GM21619 (cell line): ENCODE measurements at regions not wholly inside any gene's neighbourhood (a gene's known extent, or its start where the extent isn't known, plus 50 kb on each side); places are given as distances from the start of the nearest gene placed in this dataset.

Experiments
- ATAC-seq: cut with Tn5 transposase; IDR thresholded peaks from one replicate; pipeline ENCODE4 v1.9.1; 2021; ENCODE audit not compliant: unreplicated experiment

DNA sequence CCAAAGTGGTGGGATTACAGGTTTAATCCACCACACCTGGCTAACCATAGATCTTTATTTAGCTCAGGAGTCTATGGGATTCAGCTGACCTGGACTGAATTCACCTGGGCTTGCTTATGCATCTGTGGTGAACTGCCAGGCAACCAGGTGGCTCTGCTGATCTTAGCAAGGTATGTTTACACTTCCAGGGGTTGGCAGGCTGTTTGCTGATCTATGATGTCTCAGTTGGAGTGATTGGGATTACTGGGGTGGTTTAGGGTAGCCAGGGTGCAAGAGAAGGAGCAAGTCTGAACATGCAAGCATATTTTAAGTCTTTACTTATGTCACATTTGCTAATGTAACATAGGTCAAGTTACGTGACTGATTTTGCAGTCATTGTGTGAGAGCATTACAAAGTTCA, 63.6 kb upstream of the JAK2 start:
- no peak for ATAC-seq

DNA sequence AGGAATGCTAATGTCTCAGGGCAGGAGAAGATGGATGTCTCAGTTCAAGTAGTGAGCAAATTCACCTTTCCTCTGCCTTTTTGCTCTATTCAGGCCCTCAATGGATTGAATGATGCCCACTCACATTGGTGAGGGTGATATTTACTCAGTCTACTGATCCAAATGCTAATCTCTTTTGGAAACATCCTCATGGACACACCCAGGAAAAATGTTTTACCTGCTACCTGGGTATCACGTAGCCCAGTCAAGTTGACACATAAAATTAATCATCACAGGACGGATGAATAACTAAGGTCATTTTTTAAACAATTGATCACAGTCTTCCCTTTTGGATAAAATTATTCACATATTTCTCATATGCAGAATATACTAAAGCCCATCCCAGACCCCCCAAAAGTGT, 63.0 kb upstream of the JAK2 start:
- ATAC-seq = no peak

DNA sequence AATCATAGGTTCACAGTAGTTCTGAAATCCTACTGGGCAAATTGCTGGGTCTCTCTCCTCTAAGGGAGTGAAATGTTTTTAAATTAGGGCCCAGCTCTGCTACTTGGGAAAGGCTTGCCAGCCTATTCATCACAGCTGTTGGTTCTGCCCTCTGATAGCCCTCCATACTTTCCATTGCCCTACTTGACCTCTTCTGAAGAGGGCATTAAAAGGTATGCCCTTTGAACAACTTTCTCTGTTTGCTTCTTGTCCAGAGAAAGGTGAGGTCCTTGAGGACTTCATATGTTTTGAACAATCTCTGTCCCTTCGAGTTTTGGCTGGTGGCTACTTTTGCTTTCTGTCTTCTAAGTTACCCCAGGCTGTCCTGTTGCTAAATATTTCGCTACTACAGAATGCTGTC, 62.3 kb upstream of the JAK2 start:
- ATAC-seq = no peak

DNA sequence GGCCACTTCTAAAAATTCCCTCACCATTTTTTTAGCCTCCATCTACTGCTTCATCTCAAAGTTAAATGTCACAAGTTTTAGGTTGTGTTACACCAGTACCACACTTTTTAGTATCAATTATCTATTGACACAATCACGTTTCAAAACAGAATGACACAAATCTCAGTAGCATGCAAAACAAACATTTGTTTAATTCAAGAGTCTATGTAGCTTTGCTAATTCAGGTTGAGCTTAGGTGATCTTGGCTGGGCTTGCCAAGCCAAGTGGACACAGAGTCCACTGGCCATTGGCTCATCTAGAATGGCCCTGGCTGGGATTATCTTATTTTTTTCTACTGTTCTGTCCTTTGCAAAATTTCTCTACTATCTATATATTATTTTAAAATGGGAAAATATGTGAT, 61.9 kb upstream of the JAK2 start:
- ATAC-seq = no peak

DNA sequence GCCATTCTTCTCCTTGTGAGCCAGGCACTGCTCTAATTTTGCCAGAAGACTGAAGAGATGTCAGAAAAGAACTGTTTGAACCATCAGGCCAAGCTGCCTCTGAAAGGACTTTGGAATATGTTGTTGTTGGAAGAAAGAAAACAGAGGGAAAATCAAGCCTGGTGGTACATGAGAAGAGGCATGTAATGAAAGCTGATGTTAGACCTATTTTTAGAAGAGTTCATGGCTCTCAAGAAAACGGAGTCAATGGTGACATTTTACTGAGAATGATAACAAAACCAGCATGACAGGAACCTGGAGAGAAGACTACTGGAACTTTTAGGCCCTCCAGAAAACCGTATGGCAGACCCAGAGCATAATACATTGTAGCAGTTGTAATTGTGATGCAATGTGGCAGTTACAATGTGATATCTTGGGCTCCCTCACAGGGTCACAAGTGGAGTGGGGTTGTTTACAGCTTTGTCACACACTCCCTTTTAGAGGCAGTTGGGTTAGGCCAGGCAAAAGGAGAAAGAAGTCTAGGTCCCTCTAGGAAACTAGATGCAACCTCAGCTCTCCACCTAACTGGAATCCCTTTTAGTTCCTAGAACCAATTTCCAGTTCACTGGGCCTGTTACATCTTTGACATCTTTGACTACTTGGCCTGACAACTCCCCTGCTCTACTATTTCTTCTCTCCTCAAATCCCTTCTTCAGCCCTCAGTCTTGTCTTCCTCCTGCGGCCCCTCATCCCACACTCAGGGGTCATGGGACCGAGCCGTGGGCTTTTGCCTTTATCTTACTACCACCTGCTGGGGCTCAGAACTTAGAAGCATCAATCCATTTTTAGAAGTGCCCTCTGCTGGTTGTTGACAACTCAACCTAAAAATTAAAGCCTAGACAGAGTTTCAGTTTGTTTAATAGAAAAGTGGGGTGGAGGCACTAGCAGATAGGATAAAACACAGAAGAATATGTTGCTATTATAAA, 61.2 kb upstream of the JAK2 start:
- peak; percentile 73 for ATAC-seq

DNA sequence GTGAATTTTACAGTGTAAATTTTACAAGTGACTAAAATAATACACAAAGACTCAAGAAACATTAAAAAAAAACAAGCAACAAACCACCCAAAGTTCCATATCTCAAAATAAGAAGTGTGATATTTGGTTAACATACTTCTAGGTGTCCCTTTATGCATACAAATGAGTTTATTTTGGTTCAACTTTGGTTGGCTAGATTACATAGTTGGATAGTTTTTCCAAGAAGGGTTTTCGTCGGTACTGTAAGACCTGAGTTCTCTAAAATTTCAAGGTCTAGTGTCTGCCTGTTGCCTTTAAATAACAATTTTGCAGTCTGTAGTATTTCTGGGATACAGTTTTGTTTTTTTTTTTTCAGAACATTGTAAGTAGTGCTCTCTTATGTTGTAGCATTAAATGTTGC, 58.8 kb upstream of the JAK2 start:
- ATAC-seq = no peak

DNA sequence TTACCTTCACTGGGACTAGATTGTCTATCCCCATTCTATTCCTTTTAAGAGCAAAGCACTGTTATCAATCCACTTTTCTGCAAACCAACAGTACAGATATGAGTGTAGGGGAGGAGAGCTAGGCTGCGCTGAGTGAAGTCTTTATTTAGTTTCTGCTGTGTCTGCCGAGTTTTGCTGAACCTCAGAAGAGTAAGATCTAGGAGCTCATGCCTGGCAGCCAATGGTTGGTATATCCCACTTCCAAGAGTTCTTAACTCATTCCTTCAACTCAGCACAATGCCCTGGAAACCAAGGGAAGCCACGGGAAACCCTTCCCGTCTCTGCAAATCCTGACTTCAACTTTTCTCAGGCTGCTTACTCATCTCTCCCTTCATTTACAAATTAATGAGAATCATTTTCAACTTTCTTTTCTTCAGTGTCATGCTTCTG, 58.0 kb upstream of the JAK2 start:
- no peak for ATAC-seq

DNA sequence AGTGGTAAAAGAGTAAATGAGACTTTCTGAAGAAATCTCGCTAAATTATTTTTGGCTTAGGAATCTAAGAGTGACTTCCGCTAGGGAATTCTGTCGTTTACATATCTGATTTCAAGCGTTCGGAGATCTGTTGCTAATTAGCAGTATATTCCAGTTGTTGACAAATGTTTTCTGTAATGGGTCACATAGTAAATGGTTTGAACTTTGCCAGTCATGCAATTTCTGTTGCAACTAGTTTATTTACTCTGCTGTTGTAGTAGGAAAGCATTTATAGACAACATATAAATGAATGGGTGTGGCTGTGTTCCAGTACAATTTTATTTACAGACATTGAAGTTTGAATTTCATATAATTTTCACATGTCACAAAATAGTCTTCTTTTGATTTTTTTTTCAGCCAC, 57.4 kb upstream of the JAK2 start:
- no peak for ATAC-seq

DNA sequence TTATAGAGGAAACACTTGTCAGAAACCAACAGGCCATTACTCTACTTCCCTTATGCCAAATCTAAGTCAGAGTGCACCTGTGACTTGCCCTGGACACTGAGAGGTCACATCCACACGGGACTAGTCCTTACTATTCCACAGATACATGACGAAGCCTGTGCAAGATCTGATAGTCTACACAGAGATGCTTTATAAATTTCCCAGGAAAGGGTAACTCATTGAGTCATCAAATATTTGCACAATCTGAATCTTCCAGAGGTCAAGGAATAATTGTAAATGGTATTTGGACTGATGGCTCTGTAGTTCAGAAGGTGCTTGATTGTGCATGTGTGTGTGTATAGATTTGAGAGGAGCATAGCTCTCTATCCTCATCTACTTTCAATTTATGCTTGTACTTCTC, 55.2 kb upstream of the JAK2 start:
- ATAC-seq = no peak

DNA sequence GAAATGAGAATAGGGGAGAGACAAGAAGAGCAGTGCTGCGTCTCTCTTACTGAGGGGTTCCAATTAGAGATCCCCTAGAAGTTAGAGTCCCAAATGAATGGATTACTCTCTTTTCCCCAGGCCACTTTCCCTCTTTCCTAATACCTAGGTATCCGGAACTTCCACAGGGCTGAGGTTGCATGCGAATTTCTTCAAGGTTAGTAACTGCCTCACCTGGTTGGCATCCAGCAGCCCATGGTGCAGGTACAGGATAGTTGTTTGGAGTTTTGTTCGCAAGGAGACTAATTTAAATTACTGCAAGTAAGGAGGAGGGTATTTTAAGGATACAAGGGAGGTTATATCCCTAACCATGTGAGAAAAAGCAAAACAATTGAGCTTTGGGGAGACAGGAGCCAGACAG, 52.4 kb upstream of the JAK2 start:
- no peak for ATAC-seq

DNA sequence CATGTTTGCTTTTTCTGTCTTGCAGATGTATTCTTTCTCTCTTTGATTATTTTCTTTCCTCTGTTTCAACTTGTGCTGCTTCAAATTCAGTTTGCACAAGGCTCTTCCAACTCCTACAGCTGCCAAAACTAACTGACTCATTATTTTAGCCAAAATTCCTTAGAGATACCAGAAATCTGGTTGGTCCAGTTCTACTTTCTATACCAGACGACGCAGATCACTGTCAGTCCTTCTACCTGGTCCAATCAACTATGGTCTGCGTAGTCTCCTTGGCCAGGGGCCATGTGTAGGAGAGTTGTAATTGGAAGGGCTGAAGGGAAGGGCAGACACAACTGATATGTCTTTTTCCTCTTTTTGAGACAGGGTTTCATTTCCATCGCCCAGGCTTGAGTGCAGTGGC, 51.9 kb upstream of the JAK2 start:
- no peak for ATAC-seq

DNA sequence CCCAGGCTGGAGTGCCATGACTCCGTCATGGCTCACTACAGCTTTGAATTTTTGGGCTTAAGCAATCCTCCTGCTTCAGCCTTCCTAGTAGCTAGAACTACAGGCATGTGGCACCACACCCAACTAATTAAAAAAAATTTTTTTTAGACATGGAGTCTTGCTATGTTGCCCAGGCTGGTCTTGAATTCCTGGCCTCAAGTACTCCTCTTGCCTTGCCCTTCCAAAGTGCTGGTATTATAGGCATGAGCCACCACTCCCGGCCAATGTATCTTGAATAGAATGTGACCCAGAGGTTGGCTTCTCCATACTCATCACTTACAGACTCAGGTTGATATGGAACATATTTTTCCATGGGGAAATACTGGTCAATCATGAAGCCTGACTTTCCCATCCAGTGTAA, 51.2 kb upstream of the JAK2 start:
- ATAC-seq = no peak

DNA sequence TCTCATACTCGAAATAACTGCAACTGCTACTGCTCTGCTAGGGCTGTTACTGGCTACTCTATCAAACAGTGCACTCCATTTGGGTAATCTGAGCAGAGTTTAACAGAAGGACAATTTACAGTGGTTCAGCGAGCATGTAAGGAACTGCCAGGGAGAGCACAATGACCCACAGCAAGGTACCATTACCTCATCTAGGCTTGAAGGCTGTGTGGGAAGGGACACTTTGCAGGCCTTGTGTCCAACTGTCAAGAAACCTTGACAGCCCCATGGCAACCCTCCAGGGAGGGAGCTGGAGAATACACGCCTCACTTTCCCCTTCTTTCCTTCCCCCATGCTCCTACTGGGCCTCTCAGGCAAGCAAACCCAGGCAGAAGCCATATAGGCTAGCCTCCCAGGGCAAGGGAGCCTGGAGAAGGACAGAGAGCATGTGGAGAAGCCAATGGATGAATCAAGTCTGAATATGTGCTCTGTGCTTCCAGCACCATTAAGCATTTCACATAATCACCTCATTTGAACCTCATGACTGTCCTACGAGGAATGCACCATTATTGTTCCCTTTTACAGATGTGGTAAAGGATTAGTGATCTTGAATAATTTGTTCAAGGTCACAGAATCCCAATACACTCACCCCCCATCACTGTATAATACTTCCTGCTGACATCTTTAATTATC, 49.9 kb upstream of the JAK2 start:
- ATAC-seq = no peak
